HepG2 (cell line): ENCODE measurements at regions not wholly inside any gene's neighbourhood (a gene's known extent, or its start where the extent isn't known, plus 50 kb on each side); places are given as distances from the start of the nearest gene placed in this dataset.

Source experiments
- ATAC-seq: fragments of 200-7000 bp; cut with Tn5 transposase; 3 replicates; pipeline ENCODE4 v1.9.1; 2020; ENCODE audit warnings: mild to moderate bottlenecking, moderate library complexity
- BruUV-seq: library from RNA; stranded (reverse); fragments of 400-500 nt; replicated peaks from 2 replicates; lab custom pipeline; 2021; lab: Mats Ljungman, UMichigan
- CTCF ChIA-PET: fragments of 300-600 bp; formaldehyde crosslinking; extraction: SDS; loops from one replicate; lab custom pipeline; 2021; ENCODE audit warnings: low total read pairs, inconsistent platforms, low intra/inter-chr PET ratio; lab: Yijun Ruan, JAX
- POLR2A ChIA-PET: fragments of 350-600 bp; sonication (Branson Sonifier 250); formaldehyde crosslinking; loops from one replicate; lab custom pipeline; 2020; ENCODE audit warnings: antibody characterized with exemption, inconsistent platforms; lab: Yijun Ruan, JAX
- DNase-seq: peaks from one replicate; pipeline ENCODE4 v3.0.0-alpha.2; 2015; ENCODE audit warnings: low spot score
- FAIRE-seq: peaks from 3 replicates; lab custom pipeline; 2011; peaks lifted over from hg19 to GRCh38; lab: Jason Lieb, UNC
- H2AFZ ChIP-seq: one replicate; pipeline ENCODE4 v1.6.1; 2011; ENCODE audit warnings: low read length, inconsistent platforms
- H3K27ac ChIP-seq: fragments of 300-600 bp; 3 replicates; pipeline ENCODE4 v1.8.0; 2011; ENCODE audit warnings: mixed run types, mild to moderate bottlenecking, mixed read lengths, low read length, inconsistent platforms; ENCODE audit not compliant: insufficient read depth; ENCODE audit errors: extremely low read length
- H3K27me3 ChIP-seq, 2 experiments: fragments of 200-600 bp in 1 of 2; 2 replicates in 1 of 2; 3 replicates in 1 of 2; pipeline versions ENCODE4 v1.6.0 to v1.8.0; 2011; ENCODE audit warnings: low read length in 2 of 2, mild to moderate bottlenecking in 2 of 2, moderate library complexity in 2 of 2, inconsistent platforms in 1 of 2; ENCODE audit not compliant: insufficient read depth in 2 of 2, control insufficient read depth in 1 of 2
- H3K36me3 ChIP-seq, 2 experiments: fragments of 200-600 bp in 1 of 2; replicated peaks in 1 of 2; 2 replicates in 1 of 2; 3 replicates in 1 of 2; pipeline versions ENCODE4 v1.5.1 to v1.8.0; 2011; ENCODE audit warnings: low read length in 2 of 2, inconsistent platforms in 1 of 2; ENCODE audit not compliant: insufficient read depth in 2 of 2, control insufficient read depth in 1 of 2
- H3K4me1 ChIP-seq: 2 replicates; pipeline ENCODE4 v1.5.1; 2012; ENCODE audit warnings: low read length, inconsistent platforms; ENCODE audit not compliant: insufficient read depth
- H3K4me2 ChIP-seq: 2 replicates; pipeline ENCODE4 v1.6.0; 2011; ENCODE audit warnings: low read depth, low read length, inconsistent platforms
- H3K4me3 ChIP-seq, 3 experiments: fragments of 200-600 bp in 1 of 3; sonication (generic), shearing (Covaris generic) in 1 of 3; replicated peaks in 1 of 3; 2 replicates each; pipeline ENCODE4 v1.5.1; 2011 to 2016; ENCODE audit warnings: low read length in 3 of 3, inconsistent platforms in 2 of 3, low read depth in 2 of 3, mild to moderate bottlenecking in 2 of 3, control low read depth in 1 of 3, mixed read lengths in 1 of 3; ENCODE audit not compliant: insufficient read depth in 1 of 3
- H3K79me2 ChIP-seq: one replicate; pipeline ENCODE4 v1.6.1; 2011; ENCODE audit warnings: low read length, inconsistent platforms; ENCODE audit not compliant: insufficient read depth
- H3K9ac ChIP-seq: 2 replicates; pipeline ENCODE4 v1.6.0; 2011; ENCODE audit warnings: mild to moderate bottlenecking, low read depth, low read length, inconsistent platforms; ENCODE audit not compliant: insufficient read depth
- H3K9me3 ChIP-seq: 2 replicates; pipeline ENCODE4 v1.5.1; 2012; ENCODE audit warnings: mild to moderate bottlenecking, low read length
- H4K20me1 ChIP-seq: 2 replicates; pipeline ENCODE4 v1.6.0; 2011; ENCODE audit warnings: inconsistent platforms, mild to moderate bottlenecking, low read length, moderate library complexity; ENCODE audit not compliant: insufficient read depth
- CCDC6 ChIP-seq: sonication (generic); formaldehyde crosslinking; IDR thresholded peaks from 2 replicates; pipeline ENCODE4 v1.8.1; 2022; ENCODE audit warnings: mild to moderate bottlenecking, missing genetic modification reagents, moderate library complexity
- MED8 ChIP-seq: sonication (generic); formaldehyde crosslinking; IDR thresholded peaks from 2 replicates; pipeline ENCODE4 v1.8.1; 2023; ENCODE audit warnings: mild to moderate bottlenecking, missing genetic modification reagents; ENCODE audit not compliant: insufficient replicate concordance
- NFYB ChIP-seq: sonication (generic); formaldehyde crosslinking; IDR thresholded peaks from 2 replicates; pipeline ENCODE4 v1.4.0; 2020; ENCODE audit warnings: missing genetic modification reagents
- NR1H2 ChIP-seq: sonication (generic); formaldehyde crosslinking; IDR thresholded peaks from 2 replicates; pipeline ENCODE4 v1.8.1; 2022; ENCODE audit warnings: low read depth, missing genetic modification reagents, borderline replicate concordance
- POLR2AphosphoS2 ChIP-seq: IDR thresholded peaks from 2 replicates; pipeline ENCODE4 v1.6.1; 2011; ENCODE audit warnings: low read depth, low read length, improper control_type of control experiment
- RXRB ChIP-seq: IDR thresholded peaks from 2 replicates; pipeline ENCODE4 v1.6.1; 2016; ENCODE audit warnings: borderline replicate concordance, missing genetic modification reagents, missing compliant biosample characterization
- SNRNP70 ChIP-seq: fragments of 200-400 bp; formaldehyde crosslinking; IDR thresholded peaks from 2 replicates; pipeline ENCODE4 v1.6.1; 2017; ENCODE audit warnings: mild to moderate bottlenecking, low read depth, low read length, moderate library complexity
- SRF ChIP-seq: IDR thresholded peaks from 2 replicates; pipeline ENCODE4 v1.6.1; 2011; ENCODE audit warnings: mild to moderate bottlenecking, low read depth, low read length, moderate library complexity
- TSC22D2 ChIP-seq: sonication (generic); formaldehyde crosslinking; IDR thresholded peaks from 2 replicates; pipeline ENCODE4 v1.5.1; 2020; ENCODE audit warnings: missing genetic modification reagents, mild to moderate bottlenecking, borderline replicate concordance
- ZFP41 ChIP-seq: sonication (generic); formaldehyde crosslinking; IDR thresholded peaks from 2 replicates; pipeline ENCODE4 v1.4.0; 2020; ENCODE audit warnings: mild to moderate bottlenecking, missing genetic modification reagents, borderline replicate concordance
- ZNF251 ChIP-seq: sonication (generic); formaldehyde crosslinking; IDR thresholded peaks from 2 replicates; pipeline ENCODE4 v1.9.0; 2021; ENCODE audit warnings: mild to moderate bottlenecking, missing genetic modification reagents
- ZNF256 ChIP-seq: sonication (generic); formaldehyde crosslinking; conservative IDR thresholded peaks from 2 replicates; pipeline ENCODE4 v1.4.0; 2020; ENCODE audit warnings: missing genetic modification reagents
- ZNF331 ChIP-seq: sonication (generic); formaldehyde crosslinking; IDR thresholded peaks from 2 replicates; pipeline ENCODE4 v1.4.0; 2020; ENCODE audit warnings: missing genetic modification reagents
- ZNF333 ChIP-seq: sonication (generic); formaldehyde crosslinking; IDR thresholded peaks from 2 replicates; pipeline ENCODE4 v1.4.0; 2020; ENCODE audit warnings: mild to moderate bottlenecking, missing genetic modification reagents, borderline replicate concordance
- ZNF460 ChIP-seq: sonication (generic); formaldehyde crosslinking; IDR thresholded peaks from 2 replicates; pipeline ENCODE4 v1.5.1; 2020; ENCODE audit warnings: missing genetic modification reagents, mild to moderate bottlenecking, borderline replicate concordance
- ZNF619 ChIP-seq: sonication (generic); formaldehyde crosslinking; IDR thresholded peaks from 2 replicates; pipeline ENCODE4 v1.4.0; 2020; ENCODE audit warnings: mild to moderate bottlenecking, missing genetic modification reagents
- ZNF761 ChIP-seq: sonication (generic); formaldehyde crosslinking; conservative IDR thresholded peaks from 2 replicates; pipeline ENCODE4 v1.4.0; 2020; ENCODE audit warnings: mild to moderate bottlenecking, missing genetic modification reagents
- ZZZ3 ChIP-seq: sonication (generic); formaldehyde crosslinking; IDR thresholded peaks from 2 replicates; pipeline ENCODE4 v1.4.0; 2020; ENCODE audit warnings: missing genetic modification reagents, mild to moderate bottlenecking, borderline replicate concordance
- WGBS: methylation state at CpG from one replicate; pipeline ENCODE4 v1.1.6; 2017; ENCODE audit warnings: low lambda C conversion rate; 5-methylcytosine and 5-hydroxymethylcytosine counted together
- in situ Hi-C: cut with HindIII; loops from 2 replicates; pipeline ENCODE4 v1.10.0; 2017; ENCODE audit warnings: low pct_unique_long_range_greater_than_20kb; ENCODE audit not compliant: extremely low pct_ligation_motif_present
- intact Hi-C: fragments of 100-400 bp; cut with micrococcal nuclease; formaldehyde crosslinking; loops from one replicate; pipeline ENCODE4 v1.10.0; 2022; ENCODE audit not compliant: unreplicated experiment
- TF ChIP-seq, protein P1 (sequence below): sonication (generic); formaldehyde crosslinking; IDR thresholded peaks from 2 replicates; pipeline ENCODE4 v1.4.0; 2020; ENCODE audit warnings: missing genetic modification reagents, low read depth, mild to moderate bottlenecking, borderline replicate concordance
- TF ChIP-seq, protein P2 (sequence below): IDR thresholded peaks from 2 replicates; pipeline ENCODE4 v1.6.1; 2012; ENCODE audit warnings: inconsistent platforms

- TF ChIP-seq, protein P1, sequence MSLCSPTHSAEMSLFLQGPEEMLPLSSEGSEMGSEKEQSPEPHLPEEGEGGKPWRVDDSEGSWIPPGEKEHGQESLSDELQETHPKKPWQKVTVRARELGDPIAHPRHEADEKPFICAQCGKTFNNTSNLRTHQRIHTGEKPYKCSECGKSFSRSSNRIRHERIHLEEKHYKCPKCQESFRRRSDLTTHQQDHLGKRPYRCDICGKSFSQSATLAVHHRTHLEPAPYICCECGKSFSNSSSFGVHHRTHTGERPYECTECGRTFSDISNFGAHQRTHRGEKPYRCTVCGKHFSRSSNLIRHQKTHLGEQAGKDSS (CRISPR knock-in tag) = no peak
These were observed 103.3 kb upstream of the GDF10 start (continued) for GRCh38 chr10:47196691-47197090.

DNA sequence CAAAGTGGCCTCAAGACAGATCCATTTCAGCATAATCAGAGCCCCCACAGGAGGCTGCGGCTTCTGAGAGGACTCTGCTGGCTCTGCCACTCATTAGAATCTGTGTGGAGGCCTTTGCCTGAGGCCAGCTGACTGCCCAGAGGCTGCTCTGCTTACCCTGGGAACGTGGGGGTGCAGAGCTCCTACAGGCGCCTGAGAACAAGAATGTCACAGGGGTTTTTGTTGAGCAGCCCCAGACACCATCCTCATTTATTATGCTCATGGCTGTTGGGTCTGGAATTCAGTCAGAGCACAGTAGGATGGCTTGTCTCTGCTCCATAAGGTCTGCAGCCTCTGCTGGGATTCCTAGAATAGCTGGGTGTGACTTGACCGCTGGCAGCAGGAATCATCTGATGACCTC, 101.8 kb upstream of the GDF10 start:
- H3K4me2 ChIP-seq = no peak overlapping the region
- H2AFZ ChIP-seq = no peak overlapping the region
- POLR2A ChIA-PET = no interaction called here
- no peak for TF ChIP-seq ZZZ3
- no peak for TF ChIP-seq ZNF333 (CRISPR knock-in tag)
- no peak for TF ChIP-seq MED8 (CRISPR knock-in tag)
- TF ChIP-seq, protein P2, sequence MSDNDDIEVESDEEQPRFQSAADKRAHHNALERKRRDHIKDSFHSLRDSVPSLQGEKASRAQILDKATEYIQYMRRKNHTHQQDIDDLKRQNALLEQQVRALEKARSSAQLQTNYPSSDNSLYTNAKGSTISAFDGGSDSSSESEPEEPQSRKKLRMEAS = no peak
- H3K4me1 ChIP-seq = no peaks in the 10 kb centered on the region
- no peaks in the 10 kb centered on the region for H3K79me2 ChIP-seq
- BruUV-seq = no TSS peak
- WGBS = 33% methylated on average over 1 of the region's 4 CpGs
- no peak overlapping the region for H3K9ac ChIP-seq
- no peak overlapping the region for H3K27ac ChIP-seq
- in situ Hi-C loops = no loop called here
- intact Hi-C loops = no loop called here
- DNase-seq (no peak), ATAC-seq (no peak), FAIRE-seq (no peak)
- H3K4me3 ChIP-seq = no peak overlapping the region
- H3K27me3 ChIP-seq = no peaks in the 10 kb centered on the region; a peak in 1 of 5 replicates
- no peaks in the 10 kb centered on the region for H4K20me1 ChIP-seq
- CTCF ChIA-PET = no interaction called here
- no peaks in the 10 kb centered on the region for H3K36me3 ChIP-seq
- H3K9me3 ChIP-seq = no peaks in the 10 kb centered on the region

- no peaks in the 10 kb centered on the region for H3K79me2 ChIP-seq
- no peak overlapping the region for H3K4me2 ChIP-seq
- no peaks in the 10 kb centered on the region for H3K9me3 ChIP-seq
- DNase-seq (no peak), ATAC-seq (no peak), FAIRE-seq (no peak)
- in situ Hi-C loops = no loop called here
- H2AFZ ChIP-seq = no peak overlapping the region
- POLR2A ChIA-PET = no interaction called here
- H3K36me3 ChIP-seq = no peaks in the 10 kb centered on the region
- no peak overlapping the region for H3K9ac ChIP-seq
- H4K20me1 ChIP-seq = no peaks in the 10 kb centered on the region
- H3K27me3 ChIP-seq = no peaks in the 10 kb centered on the region
- 11% methylated on average over 2 of the region's 2 CpGs for whole genome bisulfite sequencing
- intact Hi-C loops = no loop called here
- peaks cover 9% of the 10 kb centered on the region for H3K4me1 ChIP-seq
- no peak overlapping the region for H3K4me3 ChIP-seq
- CTCF ChIA-PET = no interaction called here
- H3K27ac ChIP-seq = no peak overlapping the region
- no TSS peak for BruUV-seq
- TF ChIP-seq ZNF460 (CRISPR knock-in tag) (no peak), TSC22D2 (CRISPR knock-in tag) (no peak), SNRNP70 (no peak), NFYB (no peak), NR1H2 (CRISPR knock-in tag) (no peak), POLR2AphosphoS2 (no peak), ZNF331 (CRISPR knock-in tag) (no peak), RXRB (CRISPR knock-in tag) (no peak), ZNF256 (CRISPR knock-in tag) (no peak), ZFP41 (CRISPR knock-in tag) (no peak), ZNF619 (no peak), ZNF251 (CRISPR knock-in tag) (no peak), ZNF761 (CRISPR knock-in tag) (no peak), CCDC6 (no peak), SRF (no peak)
These were observed 94.8 kb upstream of the GDF10 start for GRCh38 chr10:47205192-47205591.
